GM10266 (cell line): ENCODE measurements at regions not wholly inside any gene's neighbourhood (a gene's known extent, or its start where the extent isn't known, plus 50 kb on each side); places are given as distances from the start of the nearest gene placed in this dataset.

Source experiments
- DNase-seq: peaks from one replicate; pipeline ENCODE4 v3.0.0; 2012; ENCODE audit errors: extremely low spot score
- CTCF ChIP-seq: IDR thresholded peaks from 2 replicates; pipeline ENCODE4 v1.5.1; 2012; ENCODE audit warnings: mild to moderate bottlenecking, low read depth; ENCODE audit not compliant: control insufficient read depth, insufficient read depth; ENCODE audit errors: missing control alignments

GRCh38 chr1:181350131-181350530 lies 133.2 kb upstream of the CACNA1E start:
- DNase-seq, result no peak
- no peak for TF ChIP-seq CTCF

- DNase-seq, result no peak
- TF ChIP-seq CTCF, result no peak
These were observed 131.6 kb upstream of the CACNA1E start for GRCh38 chr1:181351740-181352139.

GRCh38 chr1:181352695-181353094 lies 130.6 kb upstream of the CACNA1E start:
- no peak for DNase-seq
- TF ChIP-seq CTCF, result no peak

- DNase-seq, result no peak
- TF ChIP-seq CTCF, result no peak
These were observed 129.8 kb upstream of the CACNA1E start for GRCh38 chr1:181353526-181353925.

GRCh38 chr1:181354865-181355264 lies 128.5 kb upstream of the CACNA1E start:
- TF ChIP-seq CTCF, result no peak
- DNase-seq, result no peak

- no peak for DNase-seq
- no peak for TF ChIP-seq CTCF
These were observed 126.6 kb upstream of the CACNA1E start for GRCh38 chr1:181356505-181357340.

- TF ChIP-seq CTCF, result no peak
These were observed 124.3 kb upstream of the CACNA1E start for GRCh38 chr1:181359012-181359411.

More at GRCh38 chr1:181359012-181359411, 124.3 kb upstream of the CACNA1E start:
- no peak for DNase-seq
